ENCODE measurements at regions not wholly inside any gene's neighbourhood (a gene's known extent, or its start where the extent isn't known, plus 50 kb on each side); places are given as distances from the start of the nearest gene placed in this dataset.
"Not testable (repeated sequence)": the region's sequence is repeated elsewhere in the genome, so short reads cannot be mapped to it uniquely, and the experiment has no call there.

DNA sequence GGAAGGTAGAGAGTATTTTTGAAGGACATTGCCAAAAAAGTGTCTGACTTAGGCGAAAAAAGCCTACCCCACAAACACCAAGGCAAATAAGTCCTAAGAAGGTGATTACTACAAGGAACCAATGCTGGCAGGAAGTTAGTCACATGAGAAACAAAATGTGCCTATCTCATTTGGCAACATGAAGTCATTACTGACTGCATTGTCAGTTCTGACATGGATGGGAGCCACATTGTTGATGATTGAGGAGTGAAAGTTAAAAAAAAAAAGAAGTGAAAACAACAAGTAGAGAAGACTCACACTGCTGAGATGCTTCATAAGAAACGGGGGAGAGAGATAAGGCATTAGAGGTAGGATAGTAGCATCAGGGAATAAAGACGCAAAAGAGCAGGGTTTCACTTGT is 141.5 kb upstream of the FAT3 start:
- Histone ChIP-seq H3K4me3 (IDR thresholded peaks at IDR 0.05; ENCODE audit: insufficient read depth, low read depth, low read length) (no peak overlapping the region), H3K79me2 (ENCODE audit: insufficient read depth, low read depth) (no peaks in the 10 kb centered on the region), H4K20me1 (ENCODE audit: insufficient read depth) (no peaks in the 10 kb centered on the region), H3K4me2 (no peak overlapping the region), H3K9ac (no peak overlapping the region), H2AFZ (ENCODE audit: low read depth) (no peak overlapping the region), H3K27ac (no peak overlapping the region), H3K36me3 (ENCODE audit: insufficient read depth) (no peaks in the 10 kb centered on the region), H3K27me3 (ENCODE audit: insufficient read depth, low read depth) (no peaks in the 10 kb centered on the region), H3K4me1 (ENCODE audit: low read depth, poor library complexity, severe bottlenecking) (no peaks in the 10 kb centered on the region)
- TF ChIP-seq, protein P1, sequence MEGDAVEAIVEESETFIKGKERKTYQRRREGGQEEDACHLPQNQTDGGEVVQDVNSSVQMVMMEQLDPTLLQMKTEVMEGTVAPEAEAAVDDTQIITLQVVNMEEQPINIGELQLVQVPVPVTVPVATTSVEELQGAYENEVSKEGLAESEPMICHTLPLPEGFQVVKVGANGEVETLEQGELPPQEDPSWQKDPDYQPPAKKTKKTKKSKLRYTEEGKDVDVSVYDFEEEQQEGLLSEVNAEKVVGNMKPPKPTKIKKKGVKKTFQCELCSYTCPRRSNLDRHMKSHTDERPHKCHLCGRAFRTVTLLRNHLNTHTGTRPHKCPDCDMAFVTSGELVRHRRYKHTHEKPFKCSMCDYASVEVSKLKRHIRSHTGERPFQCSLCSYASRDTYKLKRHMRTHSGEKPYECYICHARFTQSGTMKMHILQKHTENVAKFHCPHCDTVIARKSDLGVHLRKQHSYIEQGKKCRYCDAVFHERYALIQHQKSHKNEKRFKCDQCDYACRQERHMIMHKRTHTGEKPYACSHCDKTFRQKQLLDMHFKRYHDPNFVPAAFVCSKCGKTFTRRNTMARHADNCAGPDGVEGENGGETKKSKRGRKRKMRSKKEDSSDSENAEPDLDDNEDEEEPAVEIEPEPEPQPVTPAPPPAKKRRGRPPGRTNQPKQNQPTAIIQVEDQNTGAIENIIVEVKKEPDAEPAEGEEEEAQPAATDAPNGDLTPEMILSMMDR (conservative IDR thresholded peaks at IDR 0.05; ENCODE audit: low read depth, low read length): no peak

DNA sequence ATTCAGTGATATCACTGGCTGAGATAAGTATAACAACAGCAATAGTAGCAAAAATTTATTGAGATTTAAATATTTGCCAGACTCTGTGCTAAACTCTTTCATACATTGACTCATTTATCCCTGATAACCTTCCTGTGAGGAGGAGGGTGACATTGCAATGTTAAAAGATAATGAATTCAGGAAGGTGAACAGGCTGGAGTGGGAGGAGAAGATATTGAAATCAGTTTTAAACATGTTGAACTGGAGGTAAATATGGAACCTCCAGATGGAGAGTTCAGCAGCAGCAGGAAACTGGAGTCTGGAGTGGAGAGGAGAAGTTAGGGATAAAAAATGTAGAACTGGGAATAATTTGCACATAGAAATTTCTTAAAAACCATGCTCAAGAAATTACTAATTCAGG is 142.0 kb upstream of the FAT3 start:
- no peak overlapping the region for H3K4me2 ChIP-seq
- no peaks in the 10 kb centered on the region for H4K20me1 ChIP-seq (ENCODE audit: insufficient read depth)
- H3K4me3 ChIP-seq (IDR thresholded peaks at IDR 0.05; ENCODE audit: insufficient read depth, low read depth, low read length): no peak overlapping the region
- no peak overlapping the region for H2AFZ ChIP-seq (ENCODE audit: low read depth)
- no peaks in the 10 kb centered on the region for H3K36me3 ChIP-seq (ENCODE audit: insufficient read depth)
- no peak overlapping the region for H3K9ac ChIP-seq
- H3K79me2 ChIP-seq (ENCODE audit: insufficient read depth, low read depth): no peaks in the 10 kb centered on the region
- TF ChIP-seq, protein P1 (conservative IDR thresholded peaks at IDR 0.05; ENCODE audit: low read depth, low read length): no peak
- no peak overlapping the region for H3K27ac ChIP-seq
- no peaks in the 10 kb centered on the region for H3K4me1 ChIP-seq (ENCODE audit: low read depth, poor library complexity, severe bottlenecking)
- H3K27me3 ChIP-seq (ENCODE audit: insufficient read depth, low read depth): no peaks in the 10 kb centered on the region

GRCh38 chr11:92074498-92074897 is 150.1 kb upstream of the FAT3 start:
- not testable (repeated sequence) for H3K9ac ChIP-seq; H3K27ac ChIP-seq; H3K27me3 ChIP-seq (ENCODE audit: insufficient read depth, low read depth); H4K20me1 ChIP-seq (ENCODE audit: insufficient read depth); H3K79me2 ChIP-seq (ENCODE audit: insufficient read depth, low read depth); H3K4me1 ChIP-seq (ENCODE audit: low read depth, poor library complexity, severe bottlenecking); H3K4me3 ChIP-seq (IDR thresholded peaks at IDR 0.05; ENCODE audit: insufficient read depth, low read depth, low read length); H2AFZ ChIP-seq (ENCODE audit: low read depth); H3K36me3 ChIP-seq (ENCODE audit: insufficient read depth); H3K4me2 ChIP-seq

GRCh38 chr11:92071660-92072059 is 153.0 kb upstream of the FAT3 start:
- no peak overlapping the region for H3K27ac ChIP-seq
- H3K27me3 ChIP-seq (ENCODE audit: insufficient read depth, low read depth): no peaks in the 10 kb centered on the region
- H3K4me3 ChIP-seq (IDR thresholded peaks at IDR 0.05; ENCODE audit: insufficient read depth, low read depth, low read length): no peak overlapping the region
- H4K20me1 ChIP-seq (ENCODE audit: insufficient read depth): no peaks in the 10 kb centered on the region
- H2AFZ ChIP-seq (ENCODE audit: low read depth): no peak overlapping the region
- TF ChIP-seq, protein P1 (conservative IDR thresholded peaks at IDR 0.05; ENCODE audit: low read depth, low read length): no peak
- H3K79me2 ChIP-seq (ENCODE audit: insufficient read depth, low read depth): no peaks in the 10 kb centered on the region
- H3K36me3 ChIP-seq (ENCODE audit: insufficient read depth): no peaks in the 10 kb centered on the region
- no peak overlapping the region for H3K9ac ChIP-seq
- H3K4me2 ChIP-seq: no peak overlapping the region
- H3K4me1 ChIP-seq (ENCODE audit: low read depth, poor library complexity, severe bottlenecking): no peaks in the 10 kb centered on the region

DNA sequence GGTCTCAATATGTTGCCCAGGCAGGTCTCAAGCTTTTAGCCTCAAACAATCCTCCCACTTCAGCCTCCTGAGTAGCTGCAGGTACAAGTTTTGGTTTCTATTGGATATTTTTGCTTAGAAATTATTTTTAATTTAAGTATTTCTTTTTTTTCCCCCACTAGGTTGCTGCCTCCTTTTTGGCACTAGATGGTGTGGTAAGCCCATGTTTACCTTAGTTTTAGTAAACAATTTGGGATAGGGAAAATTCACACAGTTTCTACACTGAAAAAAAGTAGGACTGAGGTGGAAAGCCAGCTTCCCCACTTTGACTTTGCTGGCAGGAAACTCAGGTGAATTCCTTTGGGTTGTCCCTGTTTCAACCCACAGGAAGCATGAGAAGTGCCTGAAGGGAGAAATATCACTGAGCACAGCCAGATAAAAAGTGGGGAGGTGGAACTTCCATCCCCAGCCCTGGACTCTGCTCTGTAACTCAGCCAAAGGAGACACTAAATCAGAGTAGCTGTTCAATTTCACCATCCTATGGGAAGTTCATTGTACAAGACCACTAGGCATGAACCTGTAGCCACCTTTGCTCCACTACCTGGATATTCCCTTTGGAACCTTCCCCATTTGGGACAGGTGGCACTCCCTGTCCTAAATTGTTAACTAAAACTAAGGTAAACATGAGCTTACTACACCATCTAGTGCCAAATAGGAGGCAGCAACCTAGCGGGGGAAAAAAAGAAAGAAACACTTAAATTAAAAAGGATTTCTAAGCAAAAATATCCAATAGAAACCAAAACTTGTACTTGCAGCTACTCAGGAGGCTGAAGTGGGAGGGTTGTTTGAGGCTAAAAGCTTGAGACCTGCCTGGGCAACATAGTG is 154.4 kb upstream of the FAT3 start:
- Histone ChIP-seq H3K4me1 (ENCODE audit: low read depth, poor library complexity, severe bottlenecking) (no peaks in the 10 kb centered on the region), H4K20me1 (ENCODE audit: insufficient read depth) (no peaks in the 10 kb centered on the region), H3K4me3 (IDR thresholded peaks at IDR 0.05; ENCODE audit: insufficient read depth, low read depth, low read length) (no peak overlapping the region), H3K4me2 (no peak overlapping the region), H3K27ac (no peak overlapping the region), H3K79me2 (ENCODE audit: insufficient read depth, low read depth) (no peaks in the 10 kb centered on the region), H3K9ac (no peak overlapping the region), H2AFZ (ENCODE audit: low read depth) (no peak overlapping the region), H3K36me3 (ENCODE audit: insufficient read depth) (no peaks in the 10 kb centered on the region), H3K27me3 (ENCODE audit: insufficient read depth, low read depth) (no peaks in the 10 kb centered on the region)
- TF ChIP-seq, protein P1 (conservative IDR thresholded peaks at IDR 0.05; ENCODE audit: low read depth, low read length): no peak
